K562 (cell line): ENCODE measurements at regions not wholly inside any gene's neighbourhood (a gene's known extent, or its start where the extent isn't known, plus 50 kb on each side); places are given as distances from the start of the nearest gene placed in this dataset.
"Not testable (repeated sequence)": the region's sequence is repeated elsewhere in the genome, so short reads cannot be mapped to it uniquely, and the experiment has no call there.

ENCODE experiments used
- ATAC-seq: fragments of 200-7000 bp; cut with Tn5 transposase; 3 replicates; pipeline ENCODE4 v1.9.1; 2020; ENCODE audit warnings: moderate library complexity
- BruUV-seq: library from RNA; stranded (reverse); fragments of 400-500 nt; replicated peaks from 2 replicates; lab custom pipeline; 2021; lab: Mats Ljungman, UMichigan
- CTCF ChIA-PET: fragments of 300-600 bp; formaldehyde crosslinking; extraction: SDS; loops from one replicate; lab custom pipeline; 2021; ENCODE audit warnings: low intra/inter-chr PET ratio; lab: Yijun Ruan, JAX
- POLR2A ChIA-PET: fragments of 300-600, 350-650 bp; sonication (Branson Sonifier 250); formaldehyde crosslinking; extraction: SDS; loops from one replicate; lab custom pipeline; 2021; ENCODE audit warnings: antibody characterized with exemption, inconsistent platforms; lab: Yijun Ruan, JAX
- DNase-seq, 4 experiments: peaks; one replicate each; pipeline versions ENCODE4 v3.0.0 to v3.0.0-alpha.2; 2011 to 2018; ENCODE audit warnings: low spot score in 3 of 4, mixed read lengths in 3 of 4; ENCODE audit errors: extremely low read depth in 1 of 4
- FAIRE-seq: peaks from 2 replicates; lab custom pipeline; 2011; peaks lifted over from hg19 to GRCh38; lab: Jason Lieb, UNC
- H2AFZ ChIP-seq: 2 replicates; pipeline ENCODE4 v1.6.0; 2011; ENCODE audit warnings: low read depth, low read length, control low read depth, inconsistent platforms
- H3K27ac ChIP-seq: fragments of 200-600 bp; 3 replicates; pipeline ENCODE4 v1.8.0; 2011; ENCODE audit warnings: low read depth, mild to moderate bottlenecking, control low read depth, inconsistent platforms, low read length, moderate library complexity, mixed read lengths; ENCODE audit errors: extremely low read depth
- H3K27me3 ChIP-seq, 2 experiments: fragments of 300-600 bp in 1 of 2; 2 replicates in 1 of 2; 3 replicates in 1 of 2; pipeline versions ENCODE4 v1.6.0 to v1.8.0; 2011; ENCODE audit warnings: inconsistent platforms in 2 of 2, low read length in 2 of 2, mild to moderate bottlenecking in 1 of 2, mixed read lengths in 1 of 2, moderate library complexity in 1 of 2; ENCODE audit not compliant: control insufficient read depth in 2 of 2, insufficient read depth in 2 of 2
- H3K36me3 ChIP-seq: fragments of 300-600 bp; 3 replicates; pipeline ENCODE4 v1.8.0; 2011; ENCODE audit warnings: mild to moderate bottlenecking, low read length, inconsistent platforms; ENCODE audit not compliant: control insufficient read depth, insufficient read depth
- H3K4me1 ChIP-seq, 2 experiments: fragments of 200-600 bp in 1 of 2; replicated peaks in 1 of 2; 2 replicates in 1 of 2; 3 replicates in 1 of 2; pipeline versions ENCODE4 v1.5.1 to v1.8.0; 2011; ENCODE audit warnings: inconsistent platforms in 2 of 2, low read length in 2 of 2, mild to moderate bottlenecking in 1 of 2, mixed read lengths in 1 of 2, moderate library complexity in 1 of 2; ENCODE audit not compliant: control insufficient read depth in 2 of 2, insufficient read depth in 2 of 2
- H3K4me2 ChIP-seq: 2 replicates; pipeline ENCODE4 v1.6.1; 2011; ENCODE audit warnings: low read length, control low read depth, inconsistent platforms, mixed read lengths; ENCODE audit not compliant: insufficient read depth
- H3K4me3 ChIP-seq: fragments of 200-600 bp; sonication (generic), shearing (Covaris generic); 2 replicates; pipeline ENCODE4 v1.5.1; 2016; ENCODE audit warnings: control low read depth, inconsistent platforms
- H3K79me2 ChIP-seq: fragments of 200-600 bp; 3 replicates; pipeline ENCODE4 v1.8.0; 2011; ENCODE audit warnings: low read length, inconsistent platforms; ENCODE audit not compliant: control insufficient read depth, insufficient read depth
- H3K9ac ChIP-seq, 2 experiments: 2 replicates each; pipeline versions ENCODE4 v1.6.0 to v1.6.1; 2011; ENCODE audit warnings: low read depth in 2 of 2, low read length in 2 of 2, control low read depth in 1 of 2, inconsistent platforms in 1 of 2, mild to moderate bottlenecking in 1 of 2, mixed read lengths in 1 of 2; ENCODE audit not compliant: insufficient read depth in 1 of 2
- H3K9me1 ChIP-seq: one replicate; pipeline ENCODE4 v1.6.0; 2011; ENCODE audit warnings: inconsistent platforms, mild to moderate bottlenecking, low read length, moderate library complexity; ENCODE audit not compliant: control insufficient read depth, insufficient read depth
- H3K9me3 ChIP-seq: replicated peaks from 2 replicates; pipeline ENCODE4 v1.5.1; 2011; ENCODE audit warnings: low read depth, low read length, inconsistent platforms; ENCODE audit not compliant: control insufficient read depth, insufficient read depth
- H4K20me1 ChIP-seq: replicated peaks from 2 replicates; pipeline ENCODE4 v1.6.1; 2011; ENCODE audit warnings: low read length, inconsistent platforms, mixed read lengths; ENCODE audit not compliant: control insufficient read depth, insufficient read depth
- ILF3 ChIP-seq: fragments of 450-650 bp; IDR thresholded peaks from 2 replicates; pipeline ENCODE4 v1.6.1; 2018; ENCODE audit warnings: antibody characterized with exemption, mild to moderate bottlenecking, moderate library complexity, borderline replicate concordance
- ILK ChIP-seq: fragments of 450-650 bp; IDR thresholded peaks from 2 replicates; pipeline ENCODE4 v1.6.1; 2016; ENCODE audit warnings: missing genetic modification characterization, low read depth, mild to moderate bottlenecking, missing compliant biosample characterization, moderate library complexity, borderline replicate concordance
- KAT8 ChIP-seq: fragments of 450-650 bp; IDR thresholded peaks from 2 replicates; pipeline ENCODE4 v1.6.1; 2016; ENCODE audit warnings: low read depth, mild to moderate bottlenecking
- MCM5 ChIP-seq: fragments of 450-650 bp; IDR thresholded peaks from 2 replicates; pipeline ENCODE4 v1.6.1; 2016; ENCODE audit warnings: low read depth
- RBM25 ChIP-seq: fragments of 200-400 bp; formaldehyde crosslinking; IDR thresholded peaks from 2 replicates; pipeline ENCODE4 v1.6.1; 2018; ENCODE audit warnings: low read length, low read depth, moderate library complexity; ENCODE audit not compliant: severe bottlenecking
- ZNF263 ChIP-seq: sonication (generic); formaldehyde crosslinking; IDR thresholded peaks from 2 replicates; pipeline ENCODE4 v1.8.0; 2022; ENCODE audit warnings: mild to moderate bottlenecking, missing genetic modification reagents, borderline replicate concordance
- WGBS: fragments of 100-300 bp; shearing (Covaris generic); methylation state at CpG from one replicate; pipeline ENCODE4 v1.1.6; 2016; ENCODE audit warnings: low coverage, mixed read lengths; ENCODE audit not compliant: insufficient coverage; ENCODE audit errors: missing lambda C conversion rate; 5-methylcytosine and 5-hydroxymethylcytosine counted together
- in situ Hi-C: fragments of 300-500 bp; cut with MboI; formaldehyde crosslinking; loops from 4 replicates; pipeline ENCODE4 v1.15.0; 2018; ENCODE audit warnings: inconsistent platforms, mixed read lengths
- intact Hi-C: fragments of 100-400 bp; cut with micrococcal nuclease; formaldehyde crosslinking; loops from 2 replicates; pipeline ENCODE4 v1.14.2; 2022

GRCh38 chr11:100602716-100603115 lies 84.4 kb upstream of the ARHGAP42 start (continued):
- no peak for TF ChIP-seq ZNF263 (CRISPR knock-in tag)
- TF ChIP-seq, all 486 proteins: peak for 0

GRCh38 chr11:100607761-100608160 lies 79.3 kb upstream of the ARHGAP42 start:
- H3K79me2 ChIP-seq, H2AFZ ChIP-seq, CTCF ChIA-PET, H3K27ac ChIP-seq, H3K9me1 ChIP-seq, in situ Hi-C loops, H3K27me3 ChIP-seq, H3K9me3 ChIP-seq, H3K4me3 ChIP-seq, ATAC-seq, H4K20me1 ChIP-seq, H3K9ac ChIP-seq, H3K4me2 ChIP-seq, H3K4me1 ChIP-seq, FAIRE-seq, H3K36me3 ChIP-seq, intact Hi-C loops, BruUV-seq, DNase-seq, POLR2A ChIA-PET: not testable (repeated sequence)

- Histone ChIP-seq H3K79me2 (no peaks in the 10 kb centered on the region), H3K4me1 (no peaks in the 10 kb centered on the region), H3K9me1 (no peaks in the 10 kb centered on the region), H3K27ac (no peak overlapping the region), H4K20me1 (no peaks in the 10 kb centered on the region), H3K27me3 (no peaks in the 10 kb centered on the region), H3K4me2 (no peak overlapping the region), H3K9me3 (no peaks in the 10 kb centered on the region), H3K36me3 (no peaks in the 10 kb centered on the region), H3K9ac (no peak overlapping the region), H3K4me3 (no peak overlapping the region), H2AFZ (no peak overlapping the region)
- in situ Hi-C loops (no loop called here), intact Hi-C loops (no loop called here)
- TF ChIP-seq ILK (tag) (no peak), ILF3 (no peak), RBM25 (no peak), KAT8 (no peak), MCM5 (no peak)
- DNase-seq = no peak
- BruUV-seq = no TSS peak
- 0% methylated on average over 2 of the region's 2 CpGs for WGBS
- POLR2A ChIA-PET = no interaction called here
- CTCF ChIA-PET = no interaction called here
- ATAC-seq = no peak
- FAIRE-seq = no peak
Observed at GRCh38 chr11:100612766-100613165, 74.3 kb upstream of the ARHGAP42 start.
